ENCODE measurements at regions not wholly inside any gene's neighbourhood (a gene's known extent, or its start where the extent isn't known, plus 50 kb on each side); places are given as distances from the start of the nearest gene placed in this dataset.
A peak's percentile ranks its signal among the peaks of the same experiment; 100 is the strongest.

- no peaks in the 10 kb centered on the region for H3K27me3 ChIP-seq (ENCODE audit: control insufficient read depth in 1 of 2, insufficient read depth in 1 of 2, low read length in 2 of 2)
These were observed 752.6 kb upstream of the ID2 start for GRCh38 chr2:7929281-7929680.

DNA sequence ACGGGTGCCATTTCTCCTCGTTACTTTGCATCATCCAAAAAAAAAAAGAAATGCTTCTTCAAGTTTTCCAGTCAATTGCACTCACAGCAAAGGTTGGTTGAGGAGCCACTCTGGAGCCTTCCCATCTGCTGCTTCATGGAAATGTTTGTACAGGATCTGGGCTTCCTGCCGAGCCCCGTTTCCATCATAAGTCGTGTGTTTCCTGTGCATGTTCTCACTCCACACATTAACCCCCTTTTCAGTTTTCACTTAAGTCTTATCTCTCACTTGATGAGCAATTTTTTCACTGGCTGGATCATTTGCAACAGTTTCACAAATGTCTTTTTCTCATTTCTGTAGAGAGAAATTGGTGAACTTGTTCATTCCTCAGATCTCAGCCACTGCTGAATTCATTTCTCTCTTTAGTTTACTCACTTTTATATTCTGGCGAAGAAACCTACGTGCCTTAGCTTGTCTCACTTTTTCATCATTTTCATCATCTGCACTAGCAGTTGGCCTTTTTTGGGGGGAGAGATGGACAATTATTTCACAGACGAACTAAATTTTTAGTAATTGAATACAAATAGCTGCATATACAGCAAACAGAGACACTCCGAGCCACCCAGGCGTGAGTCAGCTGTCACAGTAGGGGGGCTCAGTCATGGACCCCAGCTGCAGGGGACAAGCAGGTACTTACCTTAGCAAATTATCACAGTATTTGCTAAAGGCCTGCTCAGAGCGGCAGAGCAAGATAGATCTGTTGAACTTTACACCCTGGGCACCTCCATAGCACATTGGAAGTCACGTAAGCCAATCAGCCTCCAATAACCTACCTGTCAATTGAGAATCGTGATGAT, 750.8 kb upstream of the ID2 start:
- Histone ChIP-seq H4K91ac (ENCODE audit: low read length) (no peak overlapping the region), H3K4me3 (ENCODE audit: insufficient read depth in 1 of 2, low read depth in 1 of 2, low read length in 2 of 2) (no peak overlapping the region), H3K27me3 (ENCODE audit: control insufficient read depth in 1 of 2, insufficient read depth in 1 of 2, low read length in 2 of 2) (no peaks in the 10 kb centered on the region), H3K9ac (ENCODE audit: low read length) (no peak overlapping the region), H3K27ac (ENCODE audit: low read length, poor library complexity, severe bottlenecking) (no peak overlapping the region), H3K79me1 (replicated peaks; ENCODE audit: low read length, poor library complexity, severe bottlenecking) (no peaks in the 10 kb centered on the region), H3K36me3 (ENCODE audit: control insufficient read depth in 1 of 2, insufficient read depth in 2 of 2, low read depth in 1 of 2, low read length in 2 of 2) (no peaks in the 10 kb centered on the region), H3K23ac (ENCODE audit: low read length in 2 of 2) (no peak overlapping the region), H4K8ac (ENCODE audit: low read length) (no peak overlapping the region), H3K18ac (ENCODE audit: low read depth in 1 of 2, low read length in 2 of 2) (no peak overlapping the region), H3K4me1 (ENCODE audit: control insufficient read depth, insufficient read depth, low read depth, low read length) (no peaks in the 10 kb centered on the region), H2BK120ac (ENCODE audit: low read depth, low read length) (no peak overlapping the region), H3K4ac (ENCODE audit: low read depth in 1 of 2, low read length in 2 of 2) (no peak overlapping the region), H2BK12ac (ENCODE audit: low read length in 2 of 2) (no peak overlapping the region), H2AK5ac (ENCODE audit: low read length, severe bottlenecking) (no peak overlapping the region), H2BK15ac (ENCODE audit: low read depth, poor library complexity, severe bottlenecking) (no peak overlapping the region), H2AFZ (ENCODE audit: low read depth, low read length) (no peak overlapping the region), H3K14ac (ENCODE audit: low read length in 2 of 2) (no peak overlapping the region), H3K4me2 (ENCODE audit: low read length, poor library complexity, severe bottlenecking) (no peak overlapping the region), H3K9me3 (ENCODE audit: control insufficient read depth, low read length) (no peaks in the 10 kb centered on the region), H2BK5ac (ENCODE audit: low read depth, low read length, poor library complexity, severe bottlenecking) (no peak overlapping the region)
- WGBS, result 87% methylated on average over 9 of the region's 13 CpGs
- peak; percentile 38 for DNase-seq

More at GRCh38 chr2:7929281-7929680, 752.6 kb upstream of the ID2 start:
- Histone ChIP-seq H3K4ac (ENCODE audit: low read depth in 1 of 2, low read length in 2 of 2) (no peak overlapping the region), H3K79me1 (replicated peaks; ENCODE audit: low read length, poor library complexity, severe bottlenecking) (no peaks in the 10 kb centered on the region), H4K8ac (ENCODE audit: low read length) (no peak overlapping the region), H3K4me2 (ENCODE audit: low read length, poor library complexity, severe bottlenecking) (no peak overlapping the region), H3K23ac (ENCODE audit: low read length in 2 of 2) (no peak overlapping the region), H2AK5ac (ENCODE audit: low read length, severe bottlenecking) (no peak overlapping the region), H3K9me3 (ENCODE audit: control insufficient read depth, low read length) (no peaks in the 10 kb centered on the region), H3K18ac (ENCODE audit: low read depth in 1 of 2, low read length in 2 of 2) (no peak overlapping the region), H2BK12ac (ENCODE audit: low read length in 2 of 2) (no peak overlapping the region), H3K14ac (ENCODE audit: low read length in 2 of 2) (no peak overlapping the region), H2BK15ac (ENCODE audit: low read depth, poor library complexity, severe bottlenecking) (no peak overlapping the region), H2BK120ac (ENCODE audit: low read depth, low read length) (no peak overlapping the region), H3K9ac (ENCODE audit: low read length) (no peak overlapping the region), H3K4me3 (ENCODE audit: insufficient read depth in 1 of 2, low read depth in 1 of 2, low read length in 2 of 2) (no peak overlapping the region), H2AFZ (ENCODE audit: low read depth, low read length) (no peak overlapping the region), H3K36me3 (ENCODE audit: control insufficient read depth in 1 of 2, insufficient read depth in 2 of 2, low read depth in 1 of 2, low read length in 2 of 2) (no peaks in the 10 kb centered on the region), H3K4me1 (ENCODE audit: control insufficient read depth, insufficient read depth, low read depth, low read length) (no peaks in the 10 kb centered on the region), H2BK5ac (ENCODE audit: low read depth, low read length, poor library complexity, severe bottlenecking) (no peak overlapping the region), H3K27ac (ENCODE audit: low read length, poor library complexity, severe bottlenecking) (no peak overlapping the region), H4K91ac (ENCODE audit: low read length) (no peak overlapping the region)
- no peak for DNase-seq
- 93% methylated on average over 7 of the region's 9 CpGs for WGBS

DNA sequence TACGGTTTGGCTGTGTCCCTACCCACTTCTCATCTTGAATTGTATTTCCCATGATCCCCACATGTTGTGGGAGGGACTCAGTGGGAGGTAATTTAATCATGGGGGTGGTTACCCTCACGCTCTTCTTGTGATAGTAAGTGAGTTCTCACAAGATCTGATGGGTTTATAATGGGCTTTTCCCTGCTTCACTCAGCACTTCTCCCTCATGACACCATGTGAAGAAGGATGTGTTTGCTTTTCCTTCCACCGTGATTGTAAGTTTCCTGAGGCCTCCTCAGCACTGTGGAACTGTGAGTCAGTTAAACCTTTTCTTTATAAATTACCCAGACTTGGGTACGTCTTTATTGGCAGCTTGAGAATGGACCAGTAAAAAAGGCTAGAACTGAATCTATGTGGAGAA, 750.0 kb upstream of the ID2 start:
- Histone ChIP-seq H3K9ac (ENCODE audit: low read length) (no peak overlapping the region), H3K79me1 (replicated peaks; ENCODE audit: low read length, poor library complexity, severe bottlenecking) (no peaks in the 10 kb centered on the region)
- WGBS, result 80% methylated on average over 3 of the region's 4 CpGs

DNA sequence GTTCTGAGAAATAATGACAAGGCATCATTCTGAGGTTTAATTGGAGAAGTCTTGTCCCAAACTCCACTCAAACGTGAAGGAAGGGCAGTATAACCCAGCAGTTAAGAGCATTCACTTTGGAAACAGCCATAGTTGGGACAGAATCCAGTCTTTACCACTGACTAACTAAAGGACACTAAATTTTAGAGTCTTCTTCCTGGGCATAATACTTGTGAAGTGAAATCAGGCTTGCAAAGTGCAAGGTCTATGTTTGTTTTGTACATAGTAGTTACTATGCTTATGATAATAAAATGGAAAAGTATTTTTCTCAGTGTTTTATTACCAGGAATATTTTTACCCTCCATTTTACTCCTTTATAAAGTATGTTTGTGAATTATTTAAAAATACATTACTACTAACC, 748.2 kb upstream of the ID2 start:
- Histone ChIP-seq H2BK120ac (ENCODE audit: low read depth, low read length) (no peak overlapping the region), H3K4me2 (ENCODE audit: low read length, poor library complexity, severe bottlenecking) (no peak overlapping the region), H2BK15ac (ENCODE audit: low read depth, poor library complexity, severe bottlenecking) (no peak overlapping the region), H3K27me3 (ENCODE audit: control insufficient read depth in 1 of 2, insufficient read depth in 1 of 2, low read length in 2 of 2) (no peaks in the 10 kb centered on the region), H3K9ac (ENCODE audit: low read length) (no peak overlapping the region), H3K23ac (ENCODE audit: low read length in 2 of 2) (no peak overlapping the region), H2AK5ac (ENCODE audit: low read length, severe bottlenecking) (no peak overlapping the region), H3K9me3 (ENCODE audit: control insufficient read depth, low read length) (no peaks in the 10 kb centered on the region), H3K36me3 (ENCODE audit: control insufficient read depth in 1 of 2, insufficient read depth in 2 of 2, low read depth in 1 of 2, low read length in 2 of 2) (no peaks in the 10 kb centered on the region), H3K4me1 (ENCODE audit: control insufficient read depth, insufficient read depth, low read depth, low read length) (no peaks in the 10 kb centered on the region), H3K27ac (ENCODE audit: low read length, poor library complexity, severe bottlenecking) (no peak overlapping the region), H2BK5ac (ENCODE audit: low read depth, low read length, poor library complexity, severe bottlenecking) (no peak overlapping the region), H3K18ac (ENCODE audit: low read depth in 1 of 2, low read length in 2 of 2) (no peak overlapping the region), H2AFZ (ENCODE audit: low read depth, low read length) (no peak overlapping the region), H4K91ac (ENCODE audit: low read length) (no peak overlapping the region), H2BK12ac (ENCODE audit: low read length in 2 of 2) (no peak overlapping the region), H3K79me1 (replicated peaks; ENCODE audit: low read length, poor library complexity, severe bottlenecking) (no peaks in the 10 kb centered on the region), H3K14ac (ENCODE audit: low read length in 2 of 2) (no peak overlapping the region), H3K4me3 (ENCODE audit: insufficient read depth in 1 of 2, low read depth in 1 of 2, low read length in 2 of 2) (no peak overlapping the region), H4K8ac (ENCODE audit: low read length) (no peak overlapping the region), H3K4ac (ENCODE audit: low read depth in 1 of 2, low read length in 2 of 2) (no peak overlapping the region)
- no peak for DNase-seq
- WGBS, result 73% methylated on average over 1 of the region's 1 CpG

More for the DNA sequence above, 750.0 kb upstream of the ID2 start:
- no peak overlapping the region for H2AFZ ChIP-seq (ENCODE audit: low read depth, low read length)
- no peak overlapping the region for H3K14ac ChIP-seq (ENCODE audit: low read length in 2 of 2)
- H3K27ac ChIP-seq (ENCODE audit: low read length, poor library complexity, severe bottlenecking), result no peak overlapping the region
- no peak overlapping the region for H2BK5ac ChIP-seq (ENCODE audit: low read depth, low read length, poor library complexity, severe bottlenecking)
- H4K91ac ChIP-seq (ENCODE audit: low read length), result no peak overlapping the region
- no peaks in the 10 kb centered on the region for H3K27me3 ChIP-seq (ENCODE audit: control insufficient read depth in 1 of 2, insufficient read depth in 1 of 2, low read length in 2 of 2)
- no peak overlapping the region for H3K4me2 ChIP-seq (ENCODE audit: low read length, poor library complexity, severe bottlenecking)
- no peak overlapping the region for H3K4ac ChIP-seq (ENCODE audit: low read depth in 1 of 2, low read length in 2 of 2)
- no peak overlapping the region for H2AK5ac ChIP-seq (ENCODE audit: low read length, severe bottlenecking)
- no peak overlapping the region for H3K23ac ChIP-seq (ENCODE audit: low read length in 2 of 2)
- no peak overlapping the region for H2BK12ac ChIP-seq (ENCODE audit: low read length in 2 of 2)
- H3K9me3 ChIP-seq (ENCODE audit: control insufficient read depth, low read length), result no peaks in the 10 kb centered on the region
- no peak overlapping the region for H4K8ac ChIP-seq (ENCODE audit: low read length)
- no peak overlapping the region for H2BK120ac ChIP-seq (ENCODE audit: low read depth, low read length)
- no peak overlapping the region for H3K4me3 ChIP-seq (ENCODE audit: insufficient read depth in 1 of 2, low read depth in 1 of 2, low read length in 2 of 2)
- no peak overlapping the region for H2BK15ac ChIP-seq (ENCODE audit: low read depth, poor library complexity, severe bottlenecking)
- no peak overlapping the region for H3K18ac ChIP-seq (ENCODE audit: low read depth in 1 of 2, low read length in 2 of 2)
- H3K36me3 ChIP-seq (ENCODE audit: control insufficient read depth in 1 of 2, insufficient read depth in 2 of 2, low read depth in 1 of 2, low read length in 2 of 2), result no peaks in the 10 kb centered on the region
- DNase-seq, result no peak
- H3K4me1 ChIP-seq (ENCODE audit: control insufficient read depth, insufficient read depth, low read depth, low read length), result no peaks in the 10 kb centered on the region

Data from mesenchymal stem cell (in vitro differentiated cells and primary cell).